ENCODE measurements at regions not wholly inside any gene's neighbourhood (a gene's known extent, or its start where the extent isn't known, plus 50 kb on each side); places are given as distances from the start of the nearest gene placed in this dataset.

- Histone ChIP-seq H3K4me1 (ENCODE audit: insufficient read depth, low read length) (no peaks in the 10 kb centered on the region), H3K9me3 (ENCODE audit: low read length) (no peaks in the 10 kb centered on the region), H3K27ac (ENCODE audit: low read depth, low read length) (no peak overlapping the region), H3K27me3 (ENCODE audit: insufficient read depth, low read length, poor library complexity, severe bottlenecking) (no peaks in the 10 kb centered on the region), H3K36me3 (ENCODE audit: insufficient read depth, low read length) (no peaks in the 10 kb centered on the region), H3K4me3 (ENCODE audit: low read length) (no peak overlapping the region)
- no peak overlapping the region for H3K27ac Mint-ChIP-seq
- H3K4me1 Mint-ChIP-seq = no peaks in the 10 kb centered on the region
- ChIA-PET CTCF (no interaction called here), POLR2A (no interaction called here)
- peaks cover 14 to 18% of the 10 kb centered on the region in 2 donors for H3K27me3 Mint-ChIP-seq
- H3K4me3 Mint-ChIP-seq = no peak overlapping the region
- no peak for DNase-seq
- H3K9me3 Mint-ChIP-seq = peaks cover 6 to 18% (median 10%) of the 10 kb centered on the region in 5 donors
- H3K36me3 Mint-ChIP-seq = no peaks in the 10 kb centered on the region
These were observed 107.3 kb upstream of the RTL1 start for GRCh38 chr14:101010835-101011234.

- peaks cover 5 to 8% (median 7%) of the 10 kb centered on the region in 5 donors for H3K9me3 Mint-ChIP-seq
- Histone ChIP-seq H3K9me3 (ENCODE audit: low read length) (no peaks in the 10 kb centered on the region), H3K27ac (ENCODE audit: low read depth, low read length) (no peak overlapping the region), H3K27me3 (ENCODE audit: insufficient read depth, low read length, poor library complexity, severe bottlenecking) (no peaks in the 10 kb centered on the region), H3K36me3 (ENCODE audit: insufficient read depth, low read length) (no peaks in the 10 kb centered on the region), H3K4me3 (ENCODE audit: low read length) (no peak overlapping the region), H3K4me1 (ENCODE audit: insufficient read depth, low read length) (no peaks in the 10 kb centered on the region)
- DNase-seq = no peak
- H3K27ac Mint-ChIP-seq = no peak overlapping the region
- H3K4me1 Mint-ChIP-seq = no peaks in the 10 kb centered on the region
- POLR2A ChIA-PET = no interaction called here
- CTCF ChIA-PET = no interaction called here
- H3K36me3 Mint-ChIP-seq = no peaks in the 10 kb centered on the region
- H3K27me3 Mint-ChIP-seq = peaks cover 8 to 31% of the 10 kb centered on the region in 2 donors
- no peak overlapping the region for H3K4me3 Mint-ChIP-seq
These were observed 113.7 kb upstream of the RTL1 start for GRCh38 chr14:101017209-101017608.

- Mint-ChIP-seq H3K4me3 (no peak overlapping the region), H3K27ac (no peak overlapping the region), H3K36me3 (no peaks in the 10 kb centered on the region), H3K27me3 (peaks cover 8 to 35% of the 10 kb centered on the region in 2 donors), H3K4me1 (no peaks in the 10 kb centered on the region), H3K9me3 (peaks cover 0 to 5% (median under 1%) of the 10 kb centered on the region in 5 donors)
- POLR2A ChIA-PET = no interaction called here
- no peaks in the 10 kb centered on the region for H3K27me3 ChIP-seq (ENCODE audit: insufficient read depth, low read length, poor library complexity, severe bottlenecking)
- no peak for DNase-seq
- no peaks in the 10 kb centered on the region for H3K36me3 ChIP-seq (ENCODE audit: insufficient read depth, low read length)
- no peaks in the 10 kb centered on the region for H3K4me1 ChIP-seq (ENCODE audit: insufficient read depth, low read length)
- H3K27ac ChIP-seq (ENCODE audit: low read depth, low read length) = no peak overlapping the region
- no peaks in the 10 kb centered on the region for H3K9me3 ChIP-seq (ENCODE audit: low read length)
- CTCF ChIA-PET = no interaction called here
- H3K4me3 ChIP-seq (ENCODE audit: low read length) = no peak overlapping the region
These were observed 114.5 kb upstream of the RTL1 start for GRCh38 chr14:101017806-101018560.

- H3K4me3 Mint-ChIP-seq = no peak overlapping the region
- no peaks in the 10 kb centered on the region for H3K36me3 Mint-ChIP-seq
- Histone ChIP-seq H3K9me3 (ENCODE audit: low read length) (no peaks in the 10 kb centered on the region), H3K27ac (ENCODE audit: low read depth, low read length) (no peak overlapping the region), H3K27me3 (ENCODE audit: insufficient read depth, low read length, poor library complexity, severe bottlenecking) (no peaks in the 10 kb centered on the region), H3K4me3 (ENCODE audit: low read length) (no peak overlapping the region), H3K36me3 (ENCODE audit: insufficient read depth, low read length) (no peaks in the 10 kb centered on the region), H3K4me1 (ENCODE audit: insufficient read depth, low read length) (no peaks in the 10 kb centered on the region)
- no peak for DNase-seq
- peaks cover 0 to 5% (median 0%) of the 10 kb centered on the region in 5 donors for H3K9me3 Mint-ChIP-seq
- peaks cover 8 to 39% of the 10 kb centered on the region in 2 donors for H3K27me3 Mint-ChIP-seq
- POLR2A ChIA-PET = no interaction called here
- H3K4me1 Mint-ChIP-seq = no peaks in the 10 kb centered on the region
- no peak overlapping the region for H3K27ac Mint-ChIP-seq
- CTCF ChIA-PET = no interaction called here
These were observed 115.2 kb upstream of the RTL1 start for GRCh38 chr14:101018561-101019290.

- H3K27me3 ChIP-seq (ENCODE audit: insufficient read depth, low read length, poor library complexity, severe bottlenecking) = no peaks in the 10 kb centered on the region
- peaks cover 8 to 39% of the 10 kb centered on the region in 2 donors for H3K27me3 Mint-ChIP-seq
- H3K4me1 ChIP-seq (ENCODE audit: insufficient read depth, low read length) = no peaks in the 10 kb centered on the region
- no peak overlapping the region for H3K27ac ChIP-seq (ENCODE audit: low read depth, low read length)
- no peak overlapping the region for H3K4me3 Mint-ChIP-seq
- ChIA-PET CTCF (no interaction called here), POLR2A (no interaction called here)
- peaks cover 0 to 5% (median 0%) of the 10 kb centered on the region in 5 donors for H3K9me3 Mint-ChIP-seq
- DNase-seq = no peak
- H3K4me3 ChIP-seq (ENCODE audit: low read length) = no peak overlapping the region
- H3K4me1 Mint-ChIP-seq = no peaks in the 10 kb centered on the region
- H3K27ac Mint-ChIP-seq = no peak overlapping the region
- no peaks in the 10 kb centered on the region for H3K9me3 ChIP-seq (ENCODE audit: low read length)
- no peaks in the 10 kb centered on the region for H3K36me3 Mint-ChIP-seq
- no peaks in the 10 kb centered on the region for H3K36me3 ChIP-seq (ENCODE audit: insufficient read depth, low read length)
These were observed 116.0 kb upstream of the RTL1 start for GRCh38 chr14:101019541-101019940.

GRCh38 chr14:101019990-101020710, 116.6 kb upstream of the RTL1 start:
- Mint-ChIP-seq H3K27me3 (peaks cover 8 to 39% of the 10 kb centered on the region in 2 donors), H3K4me1 (no peaks in the 10 kb centered on the region), H3K9me3 (peaks cover 0 to 5% (median 0%) of the 10 kb centered on the region in 5 donors), H3K36me3 (no peaks in the 10 kb centered on the region), H3K27ac (no peak overlapping the region), H3K4me3 (no peak overlapping the region)
- CTCF ChIA-PET = no interaction called here
- Histone ChIP-seq H3K36me3 (ENCODE audit: insufficient read depth, low read length) (no peaks in the 10 kb centered on the region), H3K9me3 (ENCODE audit: low read length) (no peaks in the 10 kb centered on the region), H3K4me3 (ENCODE audit: low read length) (no peak overlapping the region), H3K4me1 (ENCODE audit: insufficient read depth, low read length) (no peaks in the 10 kb centered on the region), H3K27me3 (ENCODE audit: insufficient read depth, low read length, poor library complexity, severe bottlenecking) (no peaks in the 10 kb centered on the region), H3K27ac (ENCODE audit: low read depth, low read length) (no peak overlapping the region)
- POLR2A ChIA-PET = no interaction called here
- no peak for DNase-seq

- ChIA-PET CTCF (no interaction called here), POLR2A (no interaction called here)
These were observed 117.4 kb upstream of the RTL1 start for GRCh38 chr14:101020834-101021370.

GRCh38 chr14:101022121-101022520, 118.6 kb upstream of the RTL1 start:
- ChIA-PET POLR2A (no interaction called here), CTCF (no interaction called here)
- Mint-ChIP-seq H3K27ac (no peak overlapping the region), H3K9me3 (peaks cover 0 to 5% (median 0%) of the 10 kb centered on the region in 5 donors), H3K4me3 (no peak overlapping the region), H3K27me3 (peaks cover 8 to 33% of the 10 kb centered on the region in 2 donors), H3K4me1 (no peaks in the 10 kb centered on the region), H3K36me3 (no peaks in the 10 kb centered on the region)
- no peaks in the 10 kb centered on the region for H3K27me3 ChIP-seq (ENCODE audit: insufficient read depth, low read length, poor library complexity, severe bottlenecking)
- no peak for DNase-seq
- no peak overlapping the region for H3K4me3 ChIP-seq (ENCODE audit: low read length)
- no peaks in the 10 kb centered on the region for H3K4me1 ChIP-seq (ENCODE audit: insufficient read depth, low read length)
- no peak overlapping the region for H3K27ac ChIP-seq (ENCODE audit: low read depth, low read length)
- H3K9me3 ChIP-seq (ENCODE audit: low read length) = no peaks in the 10 kb centered on the region
- H3K36me3 ChIP-seq (ENCODE audit: insufficient read depth, low read length) = no peaks in the 10 kb centered on the region

More at GRCh38 chr14:101020834-101021370, 117.4 kb upstream of the RTL1 start:
- Histone ChIP-seq H3K4me1 (ENCODE audit: insufficient read depth, low read length) (no peaks in the 10 kb centered on the region), H3K27me3 (ENCODE audit: insufficient read depth, low read length, poor library complexity, severe bottlenecking) (no peaks in the 10 kb centered on the region), H3K4me3 (ENCODE audit: low read length) (no peak overlapping the region), H3K9me3 (ENCODE audit: low read length) (no peaks in the 10 kb centered on the region), H3K36me3 (ENCODE audit: insufficient read depth, low read length) (no peaks in the 10 kb centered on the region), H3K27ac (ENCODE audit: low read depth, low read length) (no peak overlapping the region)
- DNase-seq = no peak
- Mint-ChIP-seq H3K27ac (no peak overlapping the region), H3K9me3 (peaks cover 0 to 5% (median 0%) of the 10 kb centered on the region in 5 donors), H3K27me3 (peaks cover 8 to 39% of the 10 kb centered on the region in 2 donors), H3K4me3 (no peak overlapping the region), H3K4me1 (no peaks in the 10 kb centered on the region), H3K36me3 (no peaks in the 10 kb centered on the region)
